ENCODE measurements at regions not wholly inside any gene's neighbourhood (a gene's known extent, or its start where the extent isn't known, plus 50 kb on each side); places are given as distances from the start of the nearest gene placed in this dataset.
A peak's percentile ranks its signal among the peaks of the same experiment; 100 is the strongest.

DNA sequence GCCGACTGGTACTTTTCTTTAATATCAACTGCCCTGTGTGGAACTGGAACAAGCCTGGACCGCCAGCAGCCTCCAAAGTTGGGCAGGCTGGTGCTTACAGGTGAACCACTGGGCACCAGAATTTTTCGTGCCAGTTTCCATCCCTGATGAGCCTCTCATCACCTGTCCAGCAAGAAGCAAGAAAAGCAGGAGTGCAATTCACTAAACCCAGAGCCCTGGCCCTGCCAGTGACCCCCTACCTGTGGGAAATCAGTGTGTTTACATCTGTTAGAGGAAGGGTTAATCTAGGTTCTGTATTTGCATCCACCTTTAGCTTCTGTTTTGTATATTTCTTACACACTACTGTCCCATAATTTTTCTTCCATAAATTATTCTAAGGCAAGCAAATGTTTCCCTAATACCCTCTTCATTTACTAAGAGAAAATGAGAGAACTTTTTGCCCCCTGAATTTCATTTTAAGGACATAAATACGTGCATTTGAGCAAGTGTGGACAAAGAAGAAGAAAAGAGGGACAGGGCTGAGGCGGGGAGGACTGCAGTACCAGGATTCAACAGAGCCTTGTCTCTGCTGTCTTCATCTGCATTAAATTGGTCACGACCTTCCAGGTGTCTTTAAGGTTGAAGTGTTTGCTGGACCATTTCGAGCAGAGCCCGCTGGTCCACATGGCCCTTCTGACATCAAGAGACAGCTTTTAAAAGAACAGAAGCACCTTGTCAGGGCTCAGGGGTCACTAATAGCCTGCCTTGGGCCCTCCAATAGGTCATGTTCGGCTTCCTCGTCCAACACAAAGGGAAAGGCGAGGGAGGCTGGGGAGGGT, 763.1 kb downstream of the BCL11A start:
- TF ChIP-seq, protein P1, sequence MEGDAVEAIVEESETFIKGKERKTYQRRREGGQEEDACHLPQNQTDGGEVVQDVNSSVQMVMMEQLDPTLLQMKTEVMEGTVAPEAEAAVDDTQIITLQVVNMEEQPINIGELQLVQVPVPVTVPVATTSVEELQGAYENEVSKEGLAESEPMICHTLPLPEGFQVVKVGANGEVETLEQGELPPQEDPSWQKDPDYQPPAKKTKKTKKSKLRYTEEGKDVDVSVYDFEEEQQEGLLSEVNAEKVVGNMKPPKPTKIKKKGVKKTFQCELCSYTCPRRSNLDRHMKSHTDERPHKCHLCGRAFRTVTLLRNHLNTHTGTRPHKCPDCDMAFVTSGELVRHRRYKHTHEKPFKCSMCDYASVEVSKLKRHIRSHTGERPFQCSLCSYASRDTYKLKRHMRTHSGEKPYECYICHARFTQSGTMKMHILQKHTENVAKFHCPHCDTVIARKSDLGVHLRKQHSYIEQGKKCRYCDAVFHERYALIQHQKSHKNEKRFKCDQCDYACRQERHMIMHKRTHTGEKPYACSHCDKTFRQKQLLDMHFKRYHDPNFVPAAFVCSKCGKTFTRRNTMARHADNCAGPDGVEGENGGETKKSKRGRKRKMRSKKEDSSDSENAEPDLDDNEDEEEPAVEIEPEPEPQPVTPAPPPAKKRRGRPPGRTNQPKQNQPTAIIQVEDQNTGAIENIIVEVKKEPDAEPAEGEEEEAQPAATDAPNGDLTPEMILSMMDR (conservative IDR thresholded peaks at IDR 0.05), result peak; percentile 17
- no peaks in the 10 kb centered on the region for H3K9me3 ChIP-seq (ENCODE audit: control insufficient read depth, low read length)
- Mint-ChIP-seq H3K27me3 (ENCODE audit: insufficient read depth) (peaks cover 2% of the 10 kb centered on the region), H3K4me3 (no peak overlapping the region), H3K4me1 (peaks cover 14% of the 10 kb centered on the region), H3K27ac (no peak overlapping the region), H3K36me3 (ENCODE audit: low read depth) (no peaks in the 10 kb centered on the region), H3K9me3 (peaks cover 4% of the 10 kb centered on the region)
- H3K27ac ChIP-seq (ENCODE audit: low read depth, low read length), result peak overlapping the region; percentile 33
- DNase-seq, result no peak
- H3K36me3 ChIP-seq (ENCODE audit: control insufficient read depth, insufficient read depth, low read length), result no peaks in the 10 kb centered on the region
- WGBS, 2 experiments (ENCODE audit: insufficient coverage in 1 of 2, insufficient read length in 1 of 2), result 85 to 88% methylated on average over 6 to 11 of the region's 11 CpGs
- H3K4me3 ChIP-seq (ENCODE audit: low read length), result no peak overlapping the region
- no peak overlapping the region for H3K9ac ChIP-seq (ENCODE audit: extremely low read depth, low read length, poor library complexity, severe bottlenecking)
- no peaks in the 10 kb centered on the region for H3K4me1 ChIP-seq (ENCODE audit: control insufficient read depth, insufficient read depth, low read length)
- H3K27me3 ChIP-seq (ENCODE audit: control insufficient read depth, insufficient read depth, low read length, poor library complexity, severe bottlenecking), result no peaks in the 10 kb centered on the region

DNA sequence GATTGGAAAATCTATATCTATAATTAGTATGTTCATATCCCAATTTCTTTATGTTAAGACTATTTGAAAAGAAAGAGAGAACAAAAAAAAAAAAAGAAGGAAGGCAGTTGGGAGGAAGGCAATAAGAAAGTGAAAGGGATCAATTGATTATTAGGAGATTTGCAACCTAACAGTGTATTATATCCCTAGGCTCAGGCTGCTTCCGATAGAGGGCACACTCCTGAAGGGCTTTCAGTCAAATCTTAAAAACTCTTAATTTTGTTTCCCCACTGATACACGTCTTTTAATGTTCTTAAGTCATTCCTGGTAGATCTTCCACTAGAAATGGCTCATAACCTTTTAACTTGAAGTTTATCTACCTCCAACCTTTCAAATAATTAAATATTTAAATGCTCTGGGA, 763.9 kb downstream of the BCL11A start:
- H3K27ac ChIP-seq (ENCODE audit: low read depth, low read length), result no peak overlapping the region
- no peak for DNase-seq
- no peaks in the 10 kb centered on the region for H3K4me1 ChIP-seq (ENCODE audit: control insufficient read depth, insufficient read depth, low read length)
- Mint-ChIP-seq H3K9me3 (peaks cover 1% of the 10 kb centered on the region), H3K27ac (no peak overlapping the region), H3K36me3 (ENCODE audit: low read depth) (no peaks in the 10 kb centered on the region), H3K27me3 (ENCODE audit: insufficient read depth) (no peaks in the 10 kb centered on the region), H3K4me1 (peaks cover 14% of the 10 kb centered on the region), H3K4me3 (no peak overlapping the region)
- H3K4me3 ChIP-seq (ENCODE audit: low read length), result no peak overlapping the region
- TF ChIP-seq, protein P1 (conservative IDR thresholded peaks at IDR 0.05), result peak; percentile 48
- 44 to 50% methylated on average over 1 to 2 of the region's 2 CpGs for WGBS, 2 experiments (ENCODE audit: insufficient coverage in 1 of 2, insufficient read length in 1 of 2)
- H3K36me3 ChIP-seq (ENCODE audit: control insufficient read depth, insufficient read depth, low read length), result no peaks in the 10 kb centered on the region
- H3K9me3 ChIP-seq (ENCODE audit: control insufficient read depth, low read length), result no peaks in the 10 kb centered on the region
- no peaks in the 10 kb centered on the region for H3K27me3 ChIP-seq (ENCODE audit: control insufficient read depth, insufficient read depth, low read length, poor library complexity, severe bottlenecking)
- H3K9ac ChIP-seq (ENCODE audit: extremely low read depth, low read length, poor library complexity, severe bottlenecking), result no peak overlapping the region

DNA sequence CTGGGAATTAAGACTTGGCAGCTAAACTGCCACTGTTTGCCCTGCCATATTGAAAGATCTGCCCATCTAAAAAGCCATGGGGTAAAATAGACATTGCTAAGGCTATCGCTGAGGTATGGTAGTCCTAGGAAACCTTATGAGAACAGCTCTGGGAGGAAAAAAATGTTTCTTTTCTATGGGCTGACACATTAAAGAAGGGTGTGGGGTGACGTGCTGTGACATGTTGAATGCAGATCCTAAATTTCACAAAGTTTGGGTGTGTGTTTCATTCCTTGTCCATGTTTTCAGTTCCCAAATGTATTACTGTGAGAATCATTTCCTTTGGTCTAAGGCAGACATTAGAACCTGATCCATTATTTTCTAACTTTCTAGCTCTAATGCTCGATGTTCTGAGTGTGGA, 766.4 kb downstream of the BCL11A start:
- Histone ChIP-seq H3K27ac (ENCODE audit: low read depth, low read length) (no peak overlapping the region), H3K9ac (ENCODE audit: extremely low read depth, low read length, poor library complexity, severe bottlenecking) (no peak overlapping the region), H3K4me1 (ENCODE audit: control insufficient read depth, insufficient read depth, low read length) (peaks cover 8% of the 10 kb centered on the region), H3K4me3 (ENCODE audit: low read length) (no peak overlapping the region), H3K27me3 (ENCODE audit: control insufficient read depth, insufficient read depth, low read length, poor library complexity, severe bottlenecking) (no peaks in the 10 kb centered on the region), H3K36me3 (ENCODE audit: control insufficient read depth, insufficient read depth, low read length) (no peaks in the 10 kb centered on the region), H3K9me3 (ENCODE audit: control insufficient read depth, low read length) (no peaks in the 10 kb centered on the region)
- H3K9me3 Mint-ChIP-seq, result no peaks in the 10 kb centered on the region
- DNase-seq, result no peak
- TF ChIP-seq, protein P1 (conservative IDR thresholded peaks at IDR 0.05), result no peak
- 87 to 93% methylated on average over 3 of the region's 3 CpGs for WGBS, 2 experiments (ENCODE audit: insufficient coverage in 1 of 2, insufficient read length in 1 of 2)
- no peaks in the 10 kb centered on the region for H3K36me3 Mint-ChIP-seq (ENCODE audit: low read depth)
- peaks cover 15% of the 10 kb centered on the region for H3K4me1 Mint-ChIP-seq
- no peak overlapping the region for H3K27ac Mint-ChIP-seq
- no peaks in the 10 kb centered on the region for H3K27me3 Mint-ChIP-seq (ENCODE audit: insufficient read depth)
- H3K4me3 Mint-ChIP-seq, result no peak overlapping the region

All from endodermal cell (in vitro differentiated cells).